Psoas muscle (tissue), 7 donors: ENCODE measurements at regions not wholly inside any gene's neighbourhood (a gene's known extent, or its start where the extent isn't known, plus 50 kb on each side); places are given as distances from the start of the nearest gene placed in this dataset.
"Not testable (repeated sequence)": the region's sequence is repeated elsewhere in the genome, so short reads cannot be mapped to it uniquely, and the experiment has no call there.

Experiments used
- ATAC-seq, 4 donors: fragments of 200-7000 bp; cut with Tn5 transposase; one replicate each; pipeline ENCODE4 v1.9.1; 2020; ENCODE audit warnings: moderate library complexity in 3 of 4, mild to moderate bottlenecking in 2 of 4
- DNase-seq, 2 donors: peaks; one replicate each; pipeline ENCODE4 v3.0.0-alpha.2; 2020
- H3K27ac ChIP-seq: fragments of 200-600 bp; one replicate; pipeline ENCODE4 v1.8.0; 2022
- H3K27me3 ChIP-seq, 3 donors: fragments of 200-600 bp in 1 of 3; one replicate each; pipeline versions ENCODE4 v1.6.1 to v1.8.0; 2013 to 2022; ENCODE audit warnings: low read length in 2 of 3, mild to moderate bottlenecking in 2 of 3, moderate library complexity in 1 of 3; ENCODE audit not compliant: insufficient read depth in 3 of 3
- H3K36me3 ChIP-seq, 2 donors: fragments of 200-600 bp in 1 of 2; one replicate each; pipeline versions ENCODE4 v1.6.1 to v1.8.0; 2013 to 2022; ENCODE audit warnings: low read depth in 1 of 2, mild to moderate bottlenecking in 1 of 2, moderate library complexity in 1 of 2; ENCODE audit not compliant: insufficient read depth in 1 of 2
- H3K4me1 ChIP-seq: fragments of 200-600 bp; one replicate; pipeline ENCODE4 v1.8.0; 2022
- H3K4me3 ChIP-seq: fragments of 200-600 bp; one replicate; pipeline ENCODE4 v1.8.0; 2022; ENCODE audit warnings: mild to moderate bottlenecking
- H3K9me3 ChIP-seq: fragments of 200-600 bp; one replicate; pipeline ENCODE4 v1.8.0; 2022
- CTCF ChIP-seq: fragments of 200-600 bp; IDR thresholded peaks from one replicate; pipeline ENCODE4 v1.8.0; 2022; ENCODE audit warnings: antibody characterized with exemption
- WGBS, 3 donors: extraction: QIAGEN DNeasy Blood & Tissue Kit; methylation state at CpG; one replicate each; pipeline versions ENCODE4 v1.1.6 to v1.1.7; 2013; 5-methylcytosine and 5-hydroxymethylcytosine counted together
- intact Hi-C, 2 donors: fragments of 100-400 bp; cut with DNase I; formaldehyde crosslinking; loops; one replicate each; pipeline versions ENCODE4 v1.11.0 to v1.14.2; 2022
- donor health status: healthy with polysubstance abuse.
- donor health status: DM: no; HTN: no; CAD: no; lungs with moderate emphysema.
- donor health status: Bipolar disorder and iron deficiency.
- donor health status: healthy.
- donor health status: DM: yes; HTN: yes; CAD: no.
- donor health status: DM: no; HTN: no; CAD: no.
- donor health status: DM: yes; HTN: yes; CAD: no.

GRCh38 chr14:71165121-71166031 lies 258.1 kb downstream of the PCNX1 start:
- Histone ChIP-seq H3K9me3 (no peaks in the 10 kb centered on the region), H3K4me1 (no peaks in the 10 kb centered on the region), H3K36me3 (no peaks in the 10 kb centered on the region), H3K27me3 (peaks cover 0 to 4% (median 0%) of the 10 kb centered on the region in 3 donors), H3K27ac (no peak overlapping the region), H3K4me3 (no peak overlapping the region)
- TF ChIP-seq CTCF: no peak
- no peak for ATAC-seq
- intact Hi-C loops: no loop called here
- peak in 1 of 2 donors; percentile 15 for DNase-seq
- WGBS, 3 donors: 50 to 54% (median 52%) methylated on average over 15 of the region's 15 CpGs

- peaks cover 0 to 4% (median 0%) of the 10 kb centered on the region in 3 donors for H3K27me3 ChIP-seq
- 65 to 67% (median 65%) methylated on average over 3 of the region's 3 CpGs for WGBS, 3 donors
- no peak for ATAC-seq
- H3K36me3 ChIP-seq: no peaks in the 10 kb centered on the region
- intact Hi-C loops: no loop called here
- no peak overlapping the region for H3K27ac ChIP-seq
- no peaks in the 10 kb centered on the region for H3K9me3 ChIP-seq
- H3K4me1 ChIP-seq: no peaks in the 10 kb centered on the region
- DNase-seq: no peak
- TF ChIP-seq CTCF: no peak
- no peak overlapping the region for H3K4me3 ChIP-seq
These were observed 259.1 kb downstream of the PCNX1 start for GRCh38 chr14:71166180-71166837.

GRCh38 chr14:71167325-71167950 lies 260.2 kb downstream of the PCNX1 start:
- intact Hi-C loops, DNase-seq, H3K27me3 ChIP-seq, H3K27ac ChIP-seq, H3K9me3 ChIP-seq, H3K36me3 ChIP-seq, ATAC-seq, H3K4me3 ChIP-seq, H3K4me1 ChIP-seq: not testable (repeated sequence)
- 92 to 94% (median 92%) methylated on average over 43 to 48 of the region's 48 CpGs for WGBS, 3 donors

GRCh38 chr14:71168161-71168560 lies 260.9 kb downstream of the PCNX1 start:
- intact Hi-C loops, H3K9me3 ChIP-seq, H3K27ac ChIP-seq, H3K36me3 ChIP-seq, H3K4me3 ChIP-seq, DNase-seq, ATAC-seq, H3K27me3 ChIP-seq, H3K4me1 ChIP-seq: not testable (repeated sequence)
- WGBS, 3 donors: 52 to 58% (median 55%) methylated on average over 13 to 14 of the region's 14 CpGs

- 79 to 84% (median 82%) methylated on average over 17 of the region's 17 CpGs for WGBS, 3 donors
- no peaks in the 10 kb centered on the region for H3K9me3 ChIP-seq
- TF ChIP-seq CTCF: no peak
- no peak overlapping the region for H3K4me3 ChIP-seq
- H3K4me1 ChIP-seq: no peaks in the 10 kb centered on the region
- no peaks in the 10 kb centered on the region for H3K36me3 ChIP-seq
- intact Hi-C loops: no loop called here
- DNase-seq (no peak), ATAC-seq (no peak)
- no peak overlapping the region for H3K27ac ChIP-seq
- peaks cover 0 to 4% (median 1%) of the 10 kb centered on the region in 3 donors for H3K27me3 ChIP-seq
These were observed 261.5 kb downstream of the PCNX1 start for GRCh38 chr14:71168564-71169427.
